Hippocampal formation (tissue), 2 donors: ENCODE measurements at regions not wholly inside any gene's neighbourhood (a gene's known extent, or its start where the extent isn't known, plus 50 kb on each side); places are given as distances from the start of the nearest gene placed in this dataset.
A peak's percentile ranks its signal among the peaks of the same experiment; 100 is the strongest.

Experiments
- DNase-seq, 2 donors: peaks; one replicate each; lab custom pipeline; 2025; lab: John Stamatoyannopoulos, UW

DNA sequence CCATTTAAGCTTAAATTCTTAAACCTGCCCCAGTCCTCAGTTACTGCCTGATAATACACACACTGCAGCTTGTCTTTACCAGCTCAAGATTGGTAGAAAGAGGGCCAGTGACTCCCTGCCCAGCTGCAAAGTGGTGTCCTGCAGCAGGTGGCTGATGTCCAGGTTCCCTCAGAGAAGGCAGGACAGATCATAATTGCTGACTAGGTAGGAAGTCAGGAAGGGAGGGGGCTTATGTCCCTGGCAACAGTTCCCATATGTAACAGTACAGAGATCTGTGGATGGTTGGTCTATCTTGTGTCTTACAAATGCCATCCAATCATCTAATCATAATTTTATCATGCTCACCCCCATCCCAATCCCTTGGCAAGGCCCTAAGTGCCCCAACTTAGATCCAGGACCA is 492.1 kb upstream of the PPP2R3A start:
- no peak for DNase-seq

DNA sequence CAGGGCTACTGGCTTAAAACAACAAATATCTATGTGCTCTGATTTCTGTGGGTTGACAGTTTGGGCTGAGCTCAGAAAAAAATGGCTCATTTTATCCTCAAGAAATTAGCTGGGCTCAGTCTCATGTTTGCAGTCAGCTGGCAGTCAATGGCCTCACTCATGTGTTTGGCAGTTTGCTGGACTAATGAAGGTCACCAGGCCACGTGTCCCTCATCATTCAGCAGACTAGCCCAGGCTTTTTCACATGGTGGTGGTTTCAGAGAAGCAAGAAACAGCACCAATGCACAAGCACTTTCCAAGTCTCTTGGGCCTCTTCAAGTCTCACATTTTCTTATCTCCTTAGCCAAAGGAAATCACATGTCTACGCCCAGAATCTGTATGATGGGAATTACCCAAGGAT is 478.3 kb upstream of the PPP2R3A start:
- no peak for DNase-seq

DNA sequence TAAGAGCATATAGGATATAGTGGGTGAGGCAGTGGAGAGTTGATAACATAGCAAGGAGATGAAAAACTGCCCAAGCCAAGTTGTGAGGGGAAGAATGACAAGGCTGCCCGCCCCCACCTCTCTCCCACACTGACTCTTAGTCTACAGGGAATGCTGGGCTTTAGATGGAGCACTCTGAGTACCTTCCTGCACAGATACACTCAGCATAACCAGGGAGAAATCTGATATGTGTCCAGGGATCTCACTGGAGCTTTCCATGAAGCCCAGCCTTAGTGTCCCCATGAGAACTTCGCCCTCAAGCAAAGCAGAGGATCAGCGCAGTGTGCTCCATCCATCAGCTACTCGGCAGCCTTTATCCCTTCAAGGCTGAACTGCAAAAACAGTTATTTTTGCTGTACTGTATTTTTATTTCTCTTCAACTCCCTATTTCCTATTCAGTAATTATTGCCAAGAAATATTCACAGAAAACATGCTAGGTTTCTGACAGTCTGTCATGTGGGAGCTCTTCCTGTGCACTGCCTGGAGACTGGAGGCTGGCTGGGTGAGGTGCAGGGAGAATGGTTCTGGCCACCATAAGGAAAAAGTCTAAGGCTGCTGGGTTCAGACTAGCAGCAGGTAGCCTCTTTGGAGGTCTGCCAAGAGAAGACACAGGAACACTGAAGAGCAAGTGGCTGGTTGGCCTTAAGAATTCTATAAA is 475.2 kb upstream of the PPP2R3A start:
- no peak for DNase-seq

DNA sequence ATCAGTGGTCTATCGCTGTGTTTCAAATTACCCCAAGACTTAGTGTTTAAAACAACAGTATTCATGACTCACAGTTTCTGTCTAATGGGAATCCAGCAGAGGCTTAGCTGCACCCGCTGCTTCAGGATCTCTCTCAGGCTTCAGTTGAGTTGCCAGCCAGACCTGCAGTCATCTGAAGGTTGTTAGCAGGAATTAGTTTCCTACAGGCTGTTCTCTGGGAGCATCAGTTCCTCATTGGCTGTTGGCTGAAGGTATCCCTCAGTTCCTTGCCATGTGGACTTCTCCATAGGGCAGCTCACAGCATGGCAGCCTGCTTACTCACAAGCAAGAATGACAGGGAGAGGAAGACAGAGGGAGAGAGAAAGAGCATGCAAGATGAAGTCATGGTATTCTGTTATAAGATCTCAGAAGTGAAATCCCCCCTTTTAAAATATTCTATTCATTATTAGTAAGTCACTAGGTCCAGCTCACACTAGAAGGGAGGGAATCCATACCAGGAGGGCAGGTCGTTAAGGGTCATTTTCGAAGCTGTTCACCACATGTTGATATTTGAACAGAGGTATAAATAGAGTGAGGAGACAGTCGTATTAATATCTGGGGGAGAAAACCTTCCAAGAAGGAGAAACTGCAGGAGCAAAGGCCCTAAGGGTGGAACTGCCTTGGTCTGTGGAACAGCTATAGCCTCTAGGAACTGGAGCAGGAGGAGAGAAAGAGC is 473.9 kb upstream of the PPP2R3A start:
- DNase-seq = no peak

DNA sequence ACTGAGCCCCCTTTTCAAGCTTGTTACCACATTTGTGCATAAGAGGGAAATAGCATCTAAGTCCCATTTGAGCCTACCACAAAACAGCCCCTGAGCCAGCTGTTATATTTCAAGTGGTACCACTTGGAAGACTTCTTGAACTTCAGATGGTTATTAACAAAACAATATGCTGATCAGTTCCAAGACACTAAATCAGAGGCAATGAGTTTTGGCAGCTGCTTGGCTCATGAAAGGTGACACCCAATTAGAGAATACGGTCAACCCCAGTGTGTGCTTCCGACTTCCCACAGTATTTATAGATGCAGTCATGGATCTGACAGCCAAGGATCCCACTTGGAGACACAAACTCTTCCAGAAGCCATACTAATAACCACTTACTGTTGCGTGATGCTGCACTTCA is 469.6 kb upstream of the PPP2R3A start:
- no peak for DNase-seq

DNA sequence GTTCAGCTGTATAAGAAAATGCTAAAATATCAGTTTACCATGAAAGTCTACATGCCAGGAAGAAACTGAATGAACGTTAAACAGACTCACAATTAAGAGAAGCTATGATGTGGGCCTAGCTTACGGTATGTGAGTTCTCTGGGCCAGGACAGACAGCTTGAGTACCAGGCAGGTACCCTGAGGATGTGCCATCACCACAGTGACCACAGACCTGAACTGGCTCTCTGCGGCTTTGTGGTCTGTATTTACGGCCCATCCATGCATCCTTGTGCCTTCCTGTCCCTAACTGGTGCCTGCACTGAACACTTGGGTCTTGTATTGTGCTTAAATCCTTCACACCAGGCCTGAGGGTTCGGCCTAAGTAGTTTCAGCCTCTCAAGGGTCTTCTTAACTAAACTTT is 467.5 kb upstream of the PPP2R3A start:
- DNase-seq = no peak

DNA sequence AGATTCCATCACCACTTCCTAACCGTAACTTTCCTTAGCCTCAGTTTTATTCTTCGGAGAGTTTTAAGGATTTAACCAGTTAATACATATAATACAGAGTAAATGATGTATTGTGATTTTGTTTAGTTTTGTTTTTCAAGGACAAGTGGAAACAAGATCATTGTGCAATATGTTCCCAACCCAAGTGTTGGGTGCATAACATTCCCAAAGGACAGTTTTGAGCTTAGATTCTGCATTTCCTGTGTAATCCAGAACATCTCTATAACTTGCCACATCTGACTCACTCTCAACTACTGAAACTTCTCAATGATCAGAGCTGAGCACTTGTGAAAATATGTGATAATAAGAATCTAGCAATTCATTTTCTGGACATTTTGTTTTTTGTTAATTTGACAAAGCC is 466.1 kb upstream of the PPP2R3A start:
- DNase-seq = no peak

DNA sequence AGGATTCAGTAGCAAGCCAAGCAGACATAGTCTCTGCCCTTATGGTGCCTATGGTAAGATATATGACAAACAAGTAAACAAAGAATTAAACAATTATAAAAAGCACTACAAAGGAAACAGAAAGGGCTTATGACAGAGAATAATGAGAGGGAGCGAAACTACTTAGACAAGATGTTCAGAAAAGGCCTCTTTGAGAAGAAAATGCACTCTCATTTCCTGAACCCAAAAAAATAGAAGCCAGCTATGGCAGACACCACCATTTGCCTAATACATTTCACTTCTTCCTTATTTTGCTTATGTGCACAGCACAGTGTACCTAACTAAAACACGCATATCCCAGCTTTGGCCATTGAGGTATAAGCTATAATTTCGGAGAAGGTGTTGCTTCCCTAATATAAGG is 465.5 kb upstream of the PPP2R3A start:
- no peak for DNase-seq

DNA sequence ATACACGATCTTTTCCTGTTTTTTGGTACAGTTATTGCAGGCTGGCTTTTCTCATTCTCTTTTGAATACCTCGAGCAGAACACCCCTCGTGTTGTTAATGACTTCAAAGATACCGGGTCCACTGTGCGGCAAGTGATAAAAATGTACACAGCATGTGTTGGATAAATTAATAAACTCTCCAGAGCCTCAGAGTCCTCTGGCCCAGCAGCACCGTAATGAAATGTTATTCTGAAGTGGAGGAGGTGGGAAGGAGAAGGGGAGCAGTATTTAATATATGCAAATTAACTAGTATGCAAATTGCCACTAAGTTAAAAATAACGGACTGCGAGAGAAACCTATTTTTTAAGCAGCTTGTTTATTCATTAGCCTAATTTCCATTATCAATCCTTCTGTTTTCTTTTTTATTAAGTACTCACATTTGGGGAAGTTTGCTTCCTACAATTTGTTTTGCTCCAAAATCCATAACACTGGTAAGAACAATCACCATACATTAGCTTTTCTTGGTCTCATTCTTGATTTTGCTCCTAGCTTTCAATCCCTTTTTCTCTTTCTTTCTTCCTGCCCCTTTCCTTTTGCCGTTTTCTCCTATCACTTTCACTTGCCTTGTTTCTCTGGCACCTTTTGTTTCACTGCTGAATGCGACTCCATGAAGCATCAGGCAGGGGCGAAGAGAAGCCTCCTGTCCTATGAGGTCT is 462.3 kb upstream of the PPP2R3A start:
- DNase-seq = no peak

DNA sequence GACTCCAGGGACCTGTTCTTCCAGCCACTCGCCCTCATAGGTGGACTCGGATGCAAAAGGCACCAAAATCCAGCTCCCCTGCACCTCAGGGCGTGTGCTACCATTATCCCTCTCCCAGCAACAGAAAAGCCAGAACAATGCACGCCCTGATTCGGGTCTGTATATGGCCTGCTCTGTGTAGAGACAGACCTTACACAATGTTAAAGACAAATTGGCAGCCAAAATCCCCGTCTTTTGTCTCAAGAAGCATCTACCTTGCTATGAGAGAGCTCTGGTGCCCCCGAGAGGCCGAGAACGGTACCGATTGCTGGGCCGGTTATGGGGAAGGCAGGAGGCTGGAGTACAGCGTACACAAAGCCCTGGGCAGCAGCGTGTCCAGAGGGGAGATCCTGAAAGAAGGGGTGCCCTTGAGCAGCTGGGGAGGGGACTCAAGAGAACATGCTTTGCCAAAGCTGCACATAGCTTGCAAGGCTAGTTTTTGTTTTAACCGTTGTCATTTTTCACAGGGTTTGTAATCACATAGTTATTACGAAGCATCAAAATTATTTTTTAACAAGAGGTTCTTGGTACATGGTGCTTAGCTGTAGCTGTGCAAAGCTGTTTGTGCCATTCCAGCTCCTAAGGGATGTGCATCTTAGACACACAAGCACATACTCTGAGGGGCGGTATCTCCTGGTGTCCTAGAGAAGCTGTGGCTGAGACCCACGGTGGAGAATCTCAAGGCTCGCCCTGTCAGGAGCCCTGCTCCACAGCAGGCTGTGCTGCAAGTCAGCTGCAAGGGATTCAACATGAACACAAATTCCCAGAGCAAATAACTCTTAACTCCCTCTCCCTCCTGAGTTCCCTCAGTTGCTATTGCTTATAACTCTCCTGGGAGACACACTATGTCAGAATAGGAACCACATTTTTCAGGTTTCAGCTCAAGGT is 461.5 kb upstream of the PPP2R3A start:
- peak; percentile 60 to 72 for DNase-seq

DNA sequence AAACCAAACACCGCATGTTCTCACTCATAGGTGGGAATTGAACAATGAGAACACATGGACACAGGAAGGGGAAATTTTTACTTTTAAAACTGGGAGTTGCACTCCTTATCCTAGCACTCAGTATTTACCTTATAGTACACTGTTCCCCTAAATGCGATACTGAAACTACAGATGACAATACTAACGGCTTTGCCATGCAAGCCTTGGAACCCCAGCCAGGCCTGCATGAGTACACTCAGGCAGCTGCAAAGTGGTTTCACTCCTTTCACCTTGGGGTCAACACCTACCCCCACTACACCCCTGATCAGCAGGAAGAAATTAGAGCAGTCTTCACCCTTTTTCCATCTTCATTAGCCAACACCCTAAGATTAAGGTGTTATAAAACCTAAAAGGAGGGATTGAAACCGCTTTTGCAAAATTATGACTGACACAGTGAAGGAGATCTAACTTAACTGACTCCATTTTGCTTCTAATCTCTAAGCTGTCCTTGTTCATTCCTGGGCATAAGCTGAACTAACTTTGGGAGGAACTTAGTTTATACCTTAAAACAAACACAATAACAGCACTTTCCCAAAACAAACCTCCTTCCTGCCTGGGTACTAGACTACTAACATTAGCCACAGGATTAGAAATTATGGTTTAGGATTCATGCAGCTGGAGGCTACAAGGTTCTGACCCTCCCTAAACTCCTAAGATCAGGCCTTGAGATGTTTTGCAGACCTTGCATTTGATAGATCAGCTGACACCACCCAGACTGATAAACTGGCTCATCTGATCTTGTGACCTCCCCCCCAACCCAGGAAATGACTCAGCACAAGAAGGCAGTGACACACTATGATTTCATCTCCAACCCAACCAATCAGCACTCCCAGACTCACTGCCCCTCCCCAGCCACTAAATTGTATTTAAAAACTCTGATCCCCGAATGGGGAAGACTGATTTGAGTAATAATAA is 452.1 kb upstream of the PPP2R3A start:
- DNase-seq = no peak

DNA sequence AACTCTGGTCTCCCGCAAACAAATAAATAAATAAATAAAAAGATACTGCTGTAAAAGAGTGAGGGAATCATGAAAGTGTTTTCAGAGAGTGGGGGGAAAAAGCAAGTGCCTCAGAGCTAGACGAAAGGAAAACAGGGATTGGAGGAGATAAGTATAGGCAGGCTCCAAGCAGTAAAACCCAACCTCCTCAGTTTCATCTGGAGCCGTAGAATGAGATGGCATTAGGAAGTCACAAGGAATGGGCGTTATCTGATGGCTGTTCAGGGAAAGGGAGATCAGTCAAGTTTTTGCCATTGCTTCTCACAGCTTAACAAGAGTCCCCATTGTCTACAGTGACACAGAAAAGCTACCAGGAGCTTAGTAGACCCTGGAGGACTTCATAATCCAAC is 451.5 kb upstream of the PPP2R3A start:
- no peak for DNase-seq

DNA sequence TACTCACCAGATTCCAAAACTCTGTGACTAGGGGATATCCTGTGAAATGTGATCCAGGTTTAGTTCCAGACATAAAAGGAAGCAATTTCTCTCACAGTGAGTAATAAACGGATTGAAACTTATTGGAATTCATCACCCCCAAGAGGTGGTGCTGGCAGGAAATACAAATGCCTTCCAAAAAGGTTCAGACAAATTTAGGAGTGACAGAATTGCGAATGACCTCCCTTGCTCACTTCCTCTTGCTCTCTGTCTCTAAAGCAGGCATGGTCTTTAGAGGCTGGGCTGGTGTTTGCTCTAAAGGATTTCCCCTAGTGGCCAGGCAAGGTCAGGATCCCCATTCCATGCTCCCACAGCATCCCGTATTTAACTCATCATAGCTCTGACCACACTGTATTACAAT is 449.4 kb upstream of the PPP2R3A start:
- no peak for DNase-seq

DNA sequence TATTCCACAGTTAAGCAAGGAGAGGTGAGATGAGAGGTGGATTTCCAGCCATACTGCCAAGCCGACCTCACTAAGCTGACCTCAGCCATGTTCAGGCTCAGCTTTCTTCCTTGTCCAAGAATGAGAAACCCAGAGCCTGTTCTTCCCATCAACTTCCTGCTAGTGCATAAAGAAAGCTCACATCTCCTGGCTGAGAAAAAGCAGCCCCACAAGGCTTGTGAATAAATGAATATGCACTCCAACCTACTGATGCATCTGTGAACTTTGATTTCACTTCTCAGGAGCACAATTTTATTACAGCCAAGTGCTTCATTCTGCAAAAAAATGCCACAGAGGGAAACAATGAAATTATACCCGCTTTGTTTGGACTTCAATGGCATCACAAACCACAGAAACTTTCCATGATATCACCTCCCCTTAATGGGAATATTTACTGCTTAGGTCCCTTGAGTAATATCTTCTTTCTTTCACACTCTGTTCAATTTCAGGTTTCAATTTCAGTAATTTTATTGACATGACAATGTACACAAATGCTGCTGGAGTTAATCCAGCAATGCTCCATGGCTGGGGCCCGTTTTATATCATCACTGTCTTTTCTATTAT is 437.0 kb upstream of the PPP2R3A start:
- DNase-seq = no peak

DNA sequence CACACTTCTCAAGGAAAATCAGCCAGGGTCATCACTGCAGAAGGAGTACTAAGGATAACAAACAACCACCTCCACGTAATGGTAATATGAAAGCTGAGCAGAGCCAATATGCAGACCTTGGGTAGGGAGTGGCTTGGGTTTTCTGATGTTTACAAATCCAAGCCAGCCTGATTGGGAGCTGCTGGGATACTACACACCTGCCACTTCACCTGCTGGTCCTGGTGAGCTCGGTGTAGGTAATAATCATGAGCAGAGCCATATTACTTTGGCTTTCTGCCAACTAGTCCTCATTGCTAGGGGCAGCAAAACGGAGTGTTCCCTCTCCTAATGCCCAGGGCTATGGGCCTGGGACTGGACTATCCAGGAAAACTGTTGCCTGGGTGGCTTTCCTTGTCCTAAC is 433.5 kb upstream of the PPP2R3A start:
- DNase-seq = no peak

DNA sequence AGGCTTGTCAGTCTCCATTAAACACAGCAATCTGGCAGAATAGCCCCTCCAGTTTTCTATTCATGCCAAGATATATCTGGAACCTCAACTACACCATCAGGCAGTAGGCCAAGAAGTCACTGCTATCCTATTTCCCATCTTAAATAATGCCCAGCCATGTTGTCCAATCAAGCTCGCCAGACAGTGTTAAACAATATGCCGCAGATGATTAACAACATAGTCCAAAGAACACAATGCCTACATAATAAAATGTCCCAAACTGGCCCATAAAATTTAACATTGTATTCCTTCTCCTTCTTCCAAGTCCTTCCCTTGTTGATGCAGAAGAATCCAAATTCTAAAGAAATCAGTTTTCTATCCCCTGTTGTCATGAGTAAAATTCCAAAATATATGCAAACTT is 427.4 kb upstream of the PPP2R3A start:
- no peak for DNase-seq

DNA sequence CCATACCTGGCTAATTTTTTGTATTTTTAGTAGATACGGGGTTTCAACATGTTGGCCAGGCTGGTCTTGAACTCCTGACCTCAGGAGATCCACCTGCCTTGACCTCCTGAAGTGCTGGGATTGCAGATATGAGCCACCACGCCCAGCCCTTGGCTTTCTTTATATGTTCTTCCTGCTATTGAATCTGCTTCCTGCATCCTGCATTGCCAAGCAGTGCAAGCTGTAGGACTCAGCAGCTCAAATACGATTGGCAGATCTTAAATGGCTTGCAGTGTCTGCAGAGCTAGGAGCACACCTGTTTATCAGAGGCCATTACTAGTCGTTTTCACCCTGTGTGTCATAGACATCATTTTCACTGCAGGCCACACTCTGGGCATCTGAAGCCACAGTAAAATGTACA is 426.2 kb upstream of the PPP2R3A start:
- no peak for DNase-seq

DNA sequence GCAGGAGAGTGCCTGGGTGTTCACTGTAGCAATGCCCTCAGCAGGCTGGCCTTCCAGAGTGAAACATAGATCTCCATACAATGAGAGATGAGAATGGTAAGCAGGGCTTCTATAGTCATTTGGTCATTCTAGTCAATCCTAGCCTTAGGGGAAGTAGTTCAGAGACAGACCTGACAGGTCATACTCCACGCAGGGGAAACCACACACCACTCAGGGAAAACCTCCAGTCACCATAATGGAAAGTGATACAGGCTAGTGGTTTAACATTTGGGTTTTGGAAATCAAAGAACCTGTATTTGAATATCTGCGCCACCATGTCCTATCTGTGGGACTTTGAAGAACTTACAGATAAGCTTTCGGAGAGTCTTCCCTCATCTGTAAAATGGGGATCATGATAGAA is 425.7 kb upstream of the PPP2R3A start:
- no peak for DNase-seq

DNA sequence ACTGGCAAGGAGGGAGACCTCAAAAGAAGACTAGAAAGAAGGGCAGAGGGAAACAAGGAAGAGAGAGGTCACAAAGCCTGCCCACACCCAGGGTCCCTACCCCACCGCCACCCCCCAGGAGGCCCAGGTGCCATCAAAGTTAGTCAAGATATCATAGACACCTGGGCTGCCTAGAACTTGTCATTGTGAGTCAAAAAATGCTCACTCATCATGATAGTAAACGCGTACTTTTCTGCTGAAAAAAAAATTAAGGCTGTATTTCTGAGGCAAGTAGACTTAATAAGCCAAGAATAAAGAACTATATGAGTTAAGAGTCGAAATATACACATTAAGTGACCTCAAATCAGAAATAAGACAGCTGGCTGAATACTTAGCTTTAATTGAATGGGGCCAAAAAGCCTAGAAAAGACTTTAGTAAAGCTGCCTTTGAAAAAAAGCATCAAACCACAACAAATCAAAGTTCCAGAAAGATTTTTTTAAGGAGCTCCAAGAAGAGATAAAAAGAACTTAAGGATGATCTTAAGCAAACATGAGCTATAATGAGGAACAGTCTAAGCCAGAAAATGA is 415.5 kb upstream of the PPP2R3A start:
- DNase-seq = no peak

DNA sequence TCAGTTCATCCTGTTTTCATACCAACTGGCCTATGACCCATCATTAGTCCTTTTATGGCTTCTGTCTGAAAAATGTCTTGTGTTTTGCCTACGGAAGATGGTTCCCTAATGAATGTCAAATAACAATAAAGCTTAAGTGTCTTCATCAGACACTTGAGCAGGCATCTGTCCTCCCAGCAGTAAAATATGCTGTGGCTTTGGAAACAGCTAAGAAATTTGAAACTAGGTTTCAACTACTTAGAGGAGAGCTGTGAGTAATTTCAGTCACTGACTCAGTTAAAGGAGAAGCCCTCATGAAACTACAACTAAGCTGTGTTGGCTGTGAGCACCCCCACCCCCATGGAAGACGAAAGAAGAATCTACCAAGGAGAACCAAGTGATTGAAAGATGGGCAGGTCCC is 409.4 kb upstream of the PPP2R3A start:
- no peak for DNase-seq
